Putamen (tissue), 1 donor: ENCODE measurements at regions not wholly inside any gene's neighbourhood (a gene's known extent, or its start where the extent isn't known, plus 50 kb on each side); places are given as distances from the start of the nearest gene placed in this dataset.
A peak's percentile ranks its signal among the peaks of the same experiment; 100 is the strongest.

ENCODE experiments used
- DNase-seq: peaks from one replicate; pipeline ENCODE4 v3.0.0-alpha.2; 2016; ENCODE audit warnings: low spot score

- no peak for DNase-seq
Observed at GRCh38 chr5:96340357-96340756, 92.7 kb downstream of the PCSK1 start.

- no peak for DNase-seq
Observed at GRCh38 chr5:96339862-96340261, 93.2 kb downstream of the PCSK1 start.

GRCh38 chr5:96338624-96339415 lies 94.2 kb downstream of the PCSK1 start:
- no peak for DNase-seq

- no peak for DNase-seq
Observed at GRCh38 chr5:96338091-96338490, 95.0 kb downstream of the PCSK1 start.

- DNase-seq = no peak
Observed at GRCh38 chr5:96337048-96337781, 95.8 kb downstream of the PCSK1 start.

GRCh38 chr5:96336351-96336985 lies 96.6 kb downstream of the PCSK1 start:
- DNase-seq = peak; percentile 88

- DNase-seq = no peak
Observed at GRCh38 chr5:96335873-96336272, 97.2 kb downstream of the PCSK1 start.

GRCh38 chr5:96333391-96333790 lies 99.7 kb downstream of the PCSK1 start:
- DNase-seq = no peak

GRCh38 chr5:96332535-96333366 lies 100.3 kb downstream of the PCSK1 start:
- no peak for DNase-seq

- DNase-seq = no peak
Observed at GRCh38 chr5:96331681-96332361, 101.2 kb downstream of the PCSK1 start.

- no peak for DNase-seq
Observed at GRCh38 chr5:96331210-96331609, 101.8 kb downstream of the PCSK1 start.

GRCh38 chr5:96330530-96331140 lies 102.4 kb downstream of the PCSK1 start:
- DNase-seq = no peak

- no peak for DNase-seq
Observed at GRCh38 chr5:96329886-96330529, 103.0 kb downstream of the PCSK1 start.

- DNase-seq = no peak
Observed at GRCh38 chr5:96329289-96329688, 103.8 kb downstream of the PCSK1 start.

- no peak for DNase-seq
Observed at GRCh38 chr5:96327722-96328121, 105.3 kb downstream of the PCSK1 start.

GRCh38 chr5:96326902-96327301 lies 106.1 kb downstream of the PCSK1 start:
- no peak for DNase-seq

- DNase-seq = no peak
Observed at GRCh38 chr5:96324708-96325107, 108.3 kb downstream of the PCSK1 start.

- no peak for DNase-seq
Observed at GRCh38 chr5:96322865-96323264, 110.2 kb downstream of the PCSK1 start.

GRCh38 chr5:96322217-96322616 lies 110.8 kb downstream of the PCSK1 start:
- no peak for DNase-seq

GRCh38 chr5:96321345-96321744 lies 111.7 kb downstream of the PCSK1 start:
- no peak for DNase-seq

- DNase-seq = no peak
Observed at GRCh38 chr5:96320797-96321196, 112.3 kb downstream of the PCSK1 start.
